HG03460 (cell line): ENCODE measurements at regions not wholly inside any gene's neighbourhood (a gene's known extent, or its start where the extent isn't known, plus 50 kb on each side); places are given as distances from the start of the nearest gene placed in this dataset.

Experiments
- ATAC-seq: cut with Tn5 transposase; IDR thresholded peaks from one replicate; pipeline ENCODE4 v1.9.1; 2021; ENCODE audit not compliant: unreplicated experiment

DNA sequence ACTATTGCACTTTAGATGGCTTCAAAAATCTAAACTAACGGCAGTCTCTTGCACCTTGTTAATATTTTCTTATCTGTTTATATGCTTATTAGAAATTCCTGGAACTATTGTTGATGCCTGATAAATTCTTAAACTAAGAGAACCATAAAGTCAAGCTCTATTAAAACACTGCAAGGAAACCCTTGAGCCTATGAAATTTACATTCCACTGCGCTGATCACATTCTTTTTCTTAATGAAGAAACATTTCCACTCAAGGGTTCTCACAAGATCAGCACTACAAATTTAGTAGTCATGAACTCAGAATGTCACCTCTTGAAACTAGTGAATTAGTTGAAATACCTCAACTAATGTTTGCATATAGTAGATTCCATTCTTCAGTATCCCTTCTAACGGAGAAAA lies 331.8 kb upstream of the SLC8A1 start:
- no peak for ATAC-seq

DNA sequence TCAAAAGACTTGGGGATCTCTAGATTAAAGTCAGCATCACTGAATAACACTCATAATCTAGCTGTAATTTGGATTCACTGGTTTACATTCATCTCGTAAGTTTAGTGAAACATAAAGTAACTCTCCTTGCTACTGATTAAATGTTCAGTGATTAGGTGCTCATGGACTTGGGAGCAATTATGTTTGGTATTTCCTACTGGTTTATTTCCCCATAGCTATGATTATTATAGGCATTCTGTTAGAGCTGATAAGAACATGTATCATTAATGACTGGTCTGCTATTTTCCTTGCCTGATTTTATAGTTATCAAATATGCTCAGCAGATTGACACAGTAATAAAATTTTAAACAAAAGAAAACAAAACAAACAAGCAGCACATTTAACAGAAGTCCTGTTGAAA lies 334.7 kb upstream of the SLC8A1 start:
- no peak for ATAC-seq

DNA sequence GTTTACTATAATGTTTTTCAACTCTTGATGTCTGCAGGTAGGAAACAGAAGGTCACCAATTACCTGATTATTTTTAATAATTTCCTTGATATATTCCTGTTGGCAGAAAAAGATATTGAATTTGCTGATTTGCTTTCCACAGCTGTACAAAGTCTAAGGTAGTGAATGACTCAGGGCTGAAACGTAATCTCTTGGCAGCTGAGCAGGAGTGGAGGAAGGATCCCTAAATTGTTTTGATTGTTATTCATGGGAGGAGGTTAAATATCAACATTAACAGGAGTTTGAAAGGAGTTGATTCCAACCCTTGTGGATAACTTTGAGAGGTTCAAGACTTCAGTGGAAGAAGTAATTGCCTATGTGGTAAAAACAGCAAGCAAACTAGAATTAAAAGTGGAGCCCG lies 345.2 kb upstream of the SLC8A1 start:
- no peak for ATAC-seq

DNA sequence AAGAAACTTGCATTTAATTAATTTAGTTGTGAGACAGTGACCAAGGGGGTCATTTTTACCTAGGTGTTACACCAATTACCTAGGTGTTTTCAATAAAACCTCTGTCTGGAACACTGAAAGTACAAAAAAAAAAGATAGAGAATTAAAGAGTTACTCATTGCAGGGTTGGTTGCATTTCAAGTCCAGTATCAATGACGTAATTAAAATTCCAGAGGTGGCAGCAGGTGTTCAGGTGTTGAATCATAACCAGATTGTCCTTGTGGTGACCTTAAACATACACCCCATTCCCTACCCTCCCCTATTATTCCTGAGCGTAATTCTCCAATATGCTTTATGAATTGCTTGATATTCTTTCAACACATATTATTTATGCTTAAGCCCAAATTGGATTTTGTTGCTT lies 352.0 kb upstream of the SLC8A1 start:
- no peak for ATAC-seq

DNA sequence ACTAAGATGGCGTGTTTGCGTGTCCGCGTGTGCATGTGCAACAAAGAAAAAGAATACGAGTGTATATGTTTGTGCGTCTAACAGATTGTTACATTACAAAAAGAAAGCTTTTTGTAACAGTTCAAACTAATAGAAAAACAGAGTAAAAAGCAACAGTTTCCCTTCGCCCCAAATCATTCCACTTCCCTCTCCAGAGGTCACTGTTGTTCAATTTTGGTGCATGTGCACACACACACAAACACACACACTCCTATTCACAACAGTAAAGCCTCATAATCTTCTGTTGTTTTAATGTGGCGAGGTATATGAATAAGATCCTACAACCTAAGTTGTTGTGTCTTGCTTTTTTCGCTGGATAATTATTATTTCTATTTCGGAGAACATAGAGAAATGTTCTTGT lies 357.3 kb upstream of the SLC8A1 start:
- ATAC-seq = no peak

DNA sequence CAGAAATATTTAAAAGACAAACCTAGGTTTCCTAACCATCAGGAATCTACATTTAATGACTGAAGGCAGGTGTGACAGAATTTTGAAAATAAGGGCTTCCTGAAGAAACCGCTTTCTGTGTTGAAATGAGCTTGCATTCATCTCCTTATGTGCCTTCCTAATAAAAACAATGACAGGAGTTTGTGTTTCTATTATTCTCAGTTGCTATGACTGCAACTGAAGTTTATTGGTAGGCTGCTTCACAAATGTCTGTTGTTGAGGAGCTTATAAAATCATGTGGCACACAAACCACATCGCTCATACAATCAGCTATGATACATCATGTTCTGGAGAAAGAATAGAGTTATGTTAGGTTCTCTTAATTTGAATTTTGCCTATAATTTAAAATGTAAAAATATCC lies 362.7 kb upstream of the SLC8A1 start:
- ATAC-seq = no peak

DNA sequence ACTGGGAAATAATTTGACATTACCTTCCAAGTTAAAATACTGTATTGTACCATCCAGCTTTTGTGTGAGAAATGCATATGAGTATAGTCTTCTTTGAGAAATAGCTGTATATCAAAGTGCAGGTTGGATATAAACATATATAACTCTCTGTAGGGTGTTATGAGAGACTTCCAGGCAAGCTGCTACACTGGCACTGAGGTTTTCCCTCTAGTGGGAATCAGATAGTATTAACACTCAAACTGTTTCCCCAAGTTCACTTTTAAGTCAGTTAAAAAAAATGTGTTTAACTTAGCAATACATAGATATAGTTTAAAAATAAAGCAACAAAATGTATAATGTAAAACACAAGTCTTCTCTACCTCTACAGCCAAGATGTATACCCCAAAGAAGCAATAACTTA lies 368.4 kb upstream of the SLC8A1 start:
- ATAC-seq = no peak

DNA sequence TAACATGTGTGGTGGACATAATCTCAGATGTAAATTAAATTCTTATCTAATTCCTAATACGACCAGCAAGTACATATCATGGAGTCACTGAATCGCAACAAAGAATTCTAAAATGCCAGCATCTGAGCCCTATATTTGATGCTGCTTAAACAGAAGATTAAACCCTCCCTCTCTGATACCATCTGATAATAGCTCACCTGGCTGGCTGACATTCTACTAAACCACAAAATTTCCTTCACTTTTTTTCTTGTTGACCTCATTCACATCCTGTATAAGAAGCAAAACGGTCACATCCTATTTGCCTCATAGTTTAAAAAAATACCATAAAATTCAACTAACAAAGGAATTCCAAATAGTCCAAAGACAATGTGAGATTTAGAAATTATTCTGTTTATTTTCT lies 371.6 kb upstream of the SLC8A1 start:
- no peak for ATAC-seq

DNA sequence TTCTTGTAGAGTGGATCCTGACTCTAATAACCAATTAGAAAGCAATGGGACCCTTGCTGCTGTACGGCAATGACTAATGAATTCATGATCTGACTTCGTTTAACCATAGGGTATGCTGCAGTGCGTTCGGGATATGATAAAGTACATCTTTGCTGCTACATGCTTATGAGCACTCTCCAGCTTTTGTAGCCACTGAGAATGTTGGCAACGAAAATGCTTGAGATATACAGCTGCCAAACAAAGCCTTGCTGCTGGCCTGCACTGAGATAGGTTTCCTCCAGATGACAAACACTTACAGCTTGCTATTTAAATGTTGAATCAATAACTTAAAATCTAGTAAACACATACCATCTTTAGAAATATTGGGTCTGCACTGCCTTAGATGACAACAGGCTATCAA lies 372.4 kb upstream of the SLC8A1 start:
- ATAC-seq = no peak

DNA sequence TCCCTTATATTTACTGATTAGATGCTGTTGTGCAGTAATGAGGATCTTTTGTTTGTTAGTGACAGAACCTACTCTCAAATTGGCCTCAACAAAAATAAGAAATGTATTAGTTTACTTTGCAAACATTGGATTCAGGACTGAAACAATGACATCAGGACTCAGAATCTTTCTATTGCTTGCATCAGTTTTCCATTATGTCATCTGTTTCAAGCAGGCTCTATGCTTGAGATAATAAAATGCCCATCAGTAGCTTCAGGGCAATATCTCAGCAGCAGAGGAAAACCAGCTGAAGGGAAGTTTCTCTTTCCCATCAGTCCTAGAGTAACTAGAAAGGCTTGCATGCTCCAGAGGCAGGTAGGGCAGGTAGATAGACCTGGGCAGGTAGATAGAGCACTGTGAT lies 375.5 kb upstream of the SLC8A1 start:
- ATAC-seq = no peak

DNA sequence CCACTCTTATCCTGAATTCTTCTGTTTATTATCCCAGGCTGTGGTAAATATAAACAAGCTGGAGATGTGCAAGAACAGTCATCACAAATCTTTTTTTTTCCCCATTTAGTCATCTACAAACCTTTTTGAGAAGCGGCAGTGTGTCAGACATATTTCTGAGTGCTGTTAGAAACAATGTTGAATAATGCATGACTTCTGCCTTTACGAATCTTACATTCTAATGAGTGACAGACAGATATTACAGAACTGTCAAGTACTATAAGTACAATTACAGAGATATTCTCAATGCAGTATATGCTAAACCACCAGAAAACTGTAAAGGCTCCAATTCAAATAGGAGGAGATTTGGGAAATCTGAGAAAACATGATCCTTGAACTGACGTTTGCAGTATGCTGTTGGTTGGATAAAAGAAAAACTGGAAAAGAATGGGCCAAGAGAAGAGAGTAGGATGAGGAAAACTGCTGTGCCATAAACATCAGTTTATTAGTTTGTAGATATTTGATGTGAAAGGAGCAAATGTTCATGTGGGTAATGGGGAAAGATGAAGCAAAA lies 379.5 kb upstream of the SLC8A1 start:
- no peak for ATAC-seq

DNA sequence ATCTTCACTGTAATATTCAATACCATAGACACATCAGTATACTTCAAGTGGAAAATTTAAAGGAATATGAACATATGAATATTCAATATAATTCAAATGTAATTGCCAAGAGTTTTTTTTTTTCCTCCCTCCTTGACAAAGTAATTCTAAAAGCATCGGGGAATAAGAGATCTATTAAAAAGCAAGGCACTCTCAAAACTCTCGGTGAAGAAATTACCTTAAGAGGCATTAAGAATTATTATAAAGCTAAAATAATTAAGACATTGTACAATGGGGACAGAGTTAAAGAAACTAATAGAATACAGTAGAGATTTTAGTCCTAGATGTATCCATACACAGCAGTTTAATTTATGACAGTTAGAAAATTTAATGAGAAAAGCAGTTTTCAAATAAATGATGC lies 390.0 kb upstream of the SLC8A1 start:
- no peak for ATAC-seq

DNA sequence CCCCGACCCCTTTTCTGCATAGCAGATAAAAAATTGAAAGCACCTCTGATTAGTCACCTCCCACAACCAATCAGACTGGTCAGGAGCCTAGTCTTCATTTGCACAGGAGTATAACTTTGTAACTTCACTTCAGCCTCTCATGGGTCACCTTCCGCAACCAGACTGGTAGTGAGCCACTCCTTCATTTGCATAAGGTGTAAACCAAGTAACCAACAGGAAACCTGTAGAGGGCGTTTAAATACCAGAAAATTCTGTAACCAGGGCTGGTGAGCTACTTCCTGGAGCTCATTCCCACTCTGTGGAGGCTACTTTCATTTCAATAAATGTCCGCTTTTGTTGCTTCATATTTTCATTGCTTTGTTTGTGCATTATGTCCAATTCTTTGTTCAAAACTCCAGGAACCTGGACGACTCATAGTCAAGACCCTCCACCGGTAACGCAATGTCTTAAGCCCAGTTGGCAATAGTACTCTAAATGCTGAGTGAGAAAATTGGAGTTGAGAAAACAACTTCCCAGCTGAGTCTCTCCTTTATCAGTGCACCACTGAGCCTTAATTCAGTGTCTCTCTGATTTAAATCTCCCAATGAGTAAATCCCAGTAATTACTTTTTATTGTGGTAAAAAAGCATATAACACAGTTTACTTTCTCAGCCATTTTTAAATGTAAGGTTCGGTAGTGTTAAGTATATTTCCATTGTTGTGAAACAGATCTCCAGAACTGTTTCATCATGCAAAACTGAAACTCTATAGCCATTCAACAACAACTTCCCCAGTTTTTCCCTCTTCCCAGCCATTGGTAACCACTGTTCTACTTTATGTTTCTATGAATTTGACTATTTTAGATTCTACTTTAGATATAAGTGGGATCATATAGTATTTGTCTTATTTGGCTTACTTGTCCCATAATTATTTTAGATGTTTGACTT lies 392.7 kb upstream of the SLC8A1 start:
- no peak for ATAC-seq

DNA sequence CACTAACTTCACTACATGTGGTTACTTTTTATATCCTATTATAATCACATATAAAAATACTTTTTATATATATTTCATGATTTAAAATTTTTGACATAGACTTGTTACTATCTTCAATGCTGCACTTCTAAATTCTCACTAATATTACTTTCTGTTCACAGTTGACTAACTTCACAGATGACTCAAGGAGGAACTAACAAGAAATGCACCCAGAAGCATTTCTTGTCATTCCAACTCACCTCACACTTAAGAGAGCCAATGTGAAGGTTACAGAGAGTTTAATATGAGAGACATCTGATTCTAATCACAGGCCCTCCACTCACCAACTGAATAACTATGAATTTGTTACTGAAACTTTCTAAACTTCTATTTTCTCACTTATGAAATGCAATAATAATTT lies 399.8 kb upstream of the SLC8A1 start:
- no peak for ATAC-seq

DNA sequence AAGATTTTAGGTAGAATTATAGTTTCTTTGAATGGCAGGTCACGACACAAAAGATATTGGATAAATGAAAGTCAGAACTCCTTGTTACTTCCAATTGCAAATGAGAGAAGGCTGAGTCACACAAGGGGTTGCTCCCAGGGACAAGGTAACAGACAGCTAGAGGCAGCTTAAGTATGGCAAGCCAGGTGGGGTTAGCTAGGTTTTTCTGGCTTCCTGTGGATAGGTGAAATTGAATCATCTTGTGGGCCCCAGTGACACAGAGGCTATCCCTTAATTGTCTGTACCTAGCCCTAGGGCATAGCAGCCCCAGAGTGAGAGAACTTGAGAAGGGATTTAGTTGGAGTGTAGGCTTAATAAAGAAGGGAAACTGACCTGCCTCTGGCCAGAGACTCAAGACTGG lies 407.7 kb upstream of the SLC8A1 start:
- ATAC-seq = no peak

DNA sequence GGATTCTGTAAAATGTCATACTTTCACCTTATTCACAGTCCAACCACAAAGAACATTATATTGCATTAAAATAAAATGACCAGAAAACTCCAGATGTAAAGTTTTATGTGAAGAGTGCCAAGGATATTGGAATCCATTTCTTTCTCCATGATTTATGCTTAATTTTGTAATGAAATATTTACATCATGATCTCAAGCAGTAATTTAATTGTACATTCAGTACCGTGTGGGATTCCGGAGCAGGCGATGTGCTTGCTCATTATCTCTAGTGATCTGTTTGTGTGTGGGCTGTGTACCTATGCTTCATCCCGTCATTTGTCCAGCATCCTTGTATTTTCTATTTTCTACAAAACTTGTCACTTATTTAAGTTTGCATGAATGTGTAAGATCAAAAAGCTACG lies 415.9 kb upstream of the SLC8A1 start:
- ATAC-seq = no peak

DNA sequence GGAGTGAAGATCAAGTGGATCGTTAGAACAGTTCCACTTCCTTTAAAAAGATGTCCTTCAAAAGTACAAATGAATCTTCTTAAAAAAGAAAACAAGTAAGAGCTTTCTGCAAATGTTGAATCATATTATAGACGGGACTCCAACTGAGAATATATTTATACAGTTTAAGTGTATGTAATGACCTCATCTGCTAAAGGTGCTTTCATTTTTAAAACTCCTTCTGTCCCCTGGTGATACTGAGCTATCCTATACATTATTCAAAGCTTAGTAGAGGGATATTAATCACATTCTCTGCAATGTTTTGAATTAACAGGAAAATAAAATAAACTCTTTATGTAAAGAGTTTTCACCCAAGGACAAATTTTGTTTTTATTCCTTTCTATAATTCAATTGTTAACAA lies 420.7 kb upstream of the SLC8A1 start:
- no peak for ATAC-seq

DNA sequence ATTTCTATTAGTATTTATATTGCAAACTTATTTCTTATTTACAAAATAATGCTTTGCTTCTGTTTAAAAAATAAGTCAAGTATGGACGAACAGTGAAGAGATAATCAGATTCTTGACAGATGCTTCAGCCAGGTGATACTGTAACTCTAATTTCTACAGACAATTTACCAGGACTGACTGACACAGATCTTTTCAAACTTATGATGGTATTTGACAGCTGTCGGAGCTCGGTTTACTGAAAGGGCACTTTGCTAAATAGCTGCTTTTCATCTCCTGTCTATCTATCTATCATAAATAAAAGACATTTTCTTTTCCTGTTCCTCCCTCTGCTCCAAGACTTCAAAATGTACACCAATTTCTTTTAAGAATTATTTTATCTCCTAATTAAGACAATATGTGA lies 422.5 kb upstream of the SLC8A1 start:
- ATAC-seq = no peak

DNA sequence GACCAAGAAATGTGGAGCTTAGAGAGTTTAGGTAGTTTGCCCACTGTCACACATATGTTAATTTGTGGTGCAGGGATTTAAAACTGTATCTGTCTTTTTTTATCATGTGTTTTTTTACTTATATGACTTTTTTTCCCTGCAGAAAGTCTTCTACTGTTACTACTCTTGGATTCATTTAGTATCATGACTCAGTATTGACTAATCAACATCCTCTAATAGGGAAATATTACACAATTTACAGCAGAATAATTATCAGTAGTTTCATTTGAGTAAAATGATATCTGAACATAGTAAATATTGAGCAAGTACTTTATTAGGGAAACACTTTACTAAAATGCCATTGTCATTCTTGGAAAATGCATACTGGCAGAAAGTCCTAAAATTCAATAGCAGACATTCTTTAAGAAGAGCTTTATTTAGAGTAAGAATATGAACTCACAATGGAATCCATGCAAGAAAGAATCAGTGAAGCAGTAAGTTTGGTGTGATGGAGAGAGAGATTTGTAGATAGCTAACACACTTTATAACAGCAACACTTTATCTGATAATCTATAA lies 425.9 kb upstream of the SLC8A1 start:
- no peak for ATAC-seq

DNA sequence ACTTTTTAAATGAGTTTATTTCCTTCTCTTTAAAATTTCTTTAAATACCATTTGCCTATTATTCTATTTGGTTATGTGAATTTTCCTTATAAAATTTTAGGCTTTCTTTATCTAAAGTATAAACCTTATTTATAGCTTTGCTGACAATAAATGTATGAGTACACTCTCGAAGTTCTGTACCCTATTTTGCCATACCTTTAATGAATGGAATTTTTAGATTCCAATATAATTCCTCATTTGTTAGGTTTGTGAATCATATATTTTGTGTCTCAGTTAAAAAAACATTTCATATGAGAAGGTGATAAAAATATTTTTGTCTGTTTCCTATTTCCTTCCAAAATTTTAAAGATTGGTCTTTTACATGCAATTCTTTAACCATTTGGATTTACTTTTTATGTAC lies 427.4 kb upstream of the SLC8A1 start:
- no peak for ATAC-seq

DNA sequence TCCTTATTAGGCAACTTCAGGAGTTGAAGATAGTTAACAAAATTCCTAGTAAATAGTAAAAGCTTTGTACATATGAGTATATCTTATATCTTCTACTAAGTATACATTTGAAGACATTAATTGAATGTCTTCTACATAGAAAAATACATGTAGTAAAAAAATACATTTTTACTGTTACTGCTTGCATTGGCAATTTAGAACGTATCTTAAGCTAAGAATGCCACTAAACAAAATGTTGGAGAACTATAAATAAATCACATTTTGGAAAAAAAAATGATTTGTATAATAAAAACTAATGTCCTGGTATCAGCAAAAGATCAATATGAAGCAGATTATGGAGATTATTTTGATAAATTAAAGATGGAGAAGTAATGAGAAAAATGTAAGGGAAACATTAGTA lies 434.2 kb upstream of the SLC8A1 start:
- no peak for ATAC-seq

DNA sequence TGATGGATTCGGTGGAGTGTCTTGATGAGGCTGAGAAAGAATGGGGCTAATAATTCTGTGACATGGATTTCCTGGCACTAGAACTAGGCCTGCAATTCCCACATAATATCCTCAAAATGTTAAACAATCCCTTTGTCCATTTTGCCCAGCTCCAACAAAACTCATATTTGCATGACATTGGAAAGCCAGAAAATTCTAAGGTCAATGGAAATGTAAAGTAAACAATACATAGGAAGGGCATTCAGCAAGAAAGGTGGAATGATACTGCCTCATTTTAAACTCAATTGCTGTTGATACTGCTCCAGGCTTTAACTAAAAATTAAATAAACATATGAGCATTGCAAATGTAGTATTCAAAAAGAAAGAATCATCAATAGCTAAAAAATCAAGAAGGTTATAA lies 434.8 kb upstream of the SLC8A1 start:
- ATAC-seq = no peak

DNA sequence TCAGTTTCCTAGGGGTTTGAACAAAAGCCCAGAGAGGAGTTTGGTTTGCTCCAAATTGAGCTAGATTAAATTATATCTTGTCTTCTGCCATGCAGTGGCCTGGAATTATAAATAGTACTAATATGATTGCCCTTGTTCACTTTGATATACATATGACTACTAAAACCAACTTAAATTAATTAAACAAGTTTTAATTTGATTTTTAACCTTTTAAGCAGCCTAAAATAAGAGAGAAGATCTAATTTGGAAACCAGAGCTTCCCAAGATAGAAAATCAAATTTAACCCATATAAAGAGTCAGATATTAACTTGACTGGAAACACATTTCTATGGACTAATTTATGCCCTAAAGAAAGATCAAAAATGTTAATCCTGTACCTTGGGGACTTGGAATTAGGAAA lies 444.5 kb upstream of the SLC8A1 start:
- ATAC-seq = no peak
